B cell (primary cell): ENCODE measurements at regions not wholly inside any gene's neighbourhood (a gene's known extent, or its start where the extent isn't known, plus 50 kb on each side); places are given as distances from the start of the nearest gene placed in this dataset.

Source experiments
- ATAC-seq: fragments of 200-7000 bp; cut with Tn5 transposase; one replicate; pipeline ENCODE4 v1.10.0; 2021; ENCODE audit warnings: low read depth, mild to moderate bottlenecking, moderate number of reproducible peaks, moderate library complexity
- CTCF ChIA-PET: fragments of 350-600 bp; sonication (Branson Sonifier 250); formaldehyde crosslinking; loops from one replicate; lab custom pipeline; 2021; ENCODE audit warnings: antibody characterized with exemption, inconsistent platforms; lab: Charles Lee
- POLR2A ChIA-PET: fragments of 350-600 bp; sonication (Branson Sonifier 250); formaldehyde crosslinking; loops from one replicate; lab custom pipeline; 2021; ENCODE audit warnings: antibody characterized with exemption; lab: Charles Lee
- DNase-seq: peaks from one replicate; pipeline ENCODE4 v3.0.0; 2013
- H2AFZ ChIP-seq: 2 replicates; pipeline ENCODE4 v1.6.1; 2012; ENCODE audit warnings: mild to moderate bottlenecking, low read depth, low read length; ENCODE audit not compliant: insufficient read depth, poor library complexity, severe bottlenecking
- H3K27ac ChIP-seq, 2 donors: 1 replicate in 1 of 2; 2 replicates in 1 of 2; pipeline ENCODE4 v1.5.1; 2012 to 2013; ENCODE audit warnings: low read length in 2 of 2, mild to moderate bottlenecking in 2 of 2, moderate library complexity in 1 of 2
- H3K27me3 ChIP-seq, 4 experiments: fragments of 200-600 bp in 1 of 4; sonication (generic) in 1 of 4; replicated peaks in 1 of 4; 1 replicate in 2 of 4; 2 replicates in 2 of 4; pipeline versions ENCODE4 v1.6.1 to v1.7.0; 2013 to 2016; ENCODE audit warnings: low read length in 3 of 4, mild to moderate bottlenecking in 2 of 4, mixed read lengths in 1 of 4, moderate library complexity in 1 of 4; ENCODE audit not compliant: insufficient read depth in 4 of 4, control insufficient read depth in 3 of 4; ENCODE audit errors: control extremely low read depth in 1 of 4
- H3K36me3 ChIP-seq, 2 experiments: replicated peaks in 1 of 2; 1 replicate in 1 of 2; 2 replicates in 1 of 2; pipeline versions ENCODE4 v1.6.1 to v1.7.1; 2013; ENCODE audit warnings: low read length in 1 of 2; ENCODE audit not compliant: insufficient read depth in 2 of 2, control insufficient read depth in 1 of 2; ENCODE audit errors: control extremely low read depth in 1 of 2, extremely low read depth in 1 of 2
- H3K4me1 ChIP-seq, 2 donors: fragments of 200-600 bp in 1 of 2; sonication (generic) in 1 of 2; 1 replicate in 1 of 2; 2 replicates in 1 of 2; pipeline versions ENCODE4 v1.5.1 to v1.6.1; 2013 to 2017; ENCODE audit warnings: low read length in 2 of 2; ENCODE audit not compliant: control insufficient read depth in 2 of 2, insufficient read depth in 2 of 2
- H3K4me2 ChIP-seq: replicated peaks from 2 replicates; pipeline ENCODE3; 2012; ENCODE audit warnings: mild to moderate bottlenecking, low read depth, low read length; ENCODE audit not compliant: poor library complexity, severe bottlenecking
- H3K4me3 ChIP-seq, 5 experiments: fragments of 200-600 bp in 1 of 5; sonication (generic) in 1 of 5; 1 replicate in 3 of 5; 2 replicates in 2 of 5; pipeline versions ENCODE4 v1.5.1 to v1.7.0; 2011 to 2016; ENCODE audit warnings: low read length in 4 of 5, mild to moderate bottlenecking in 4 of 5, low read depth in 2 of 5, control low read depth in 1 of 5, moderate library complexity in 1 of 5; ENCODE audit not compliant: insufficient read depth in 1 of 5; ENCODE audit errors: control extremely low read depth in 1 of 5, extremely low read depth in 1 of 5
- H3K79me2 ChIP-seq: fragments of 200-600 bp; sonication (generic); one replicate; pipeline ENCODE4 v1.6.0; 2016; ENCODE audit warnings: low read length; ENCODE audit not compliant: control insufficient read depth, insufficient read depth
- H3K9ac ChIP-seq: fragments of 200-600 bp; sonication (generic); 2 replicates; pipeline ENCODE4 v1.6.1; 2017; ENCODE audit warnings: mild to moderate bottlenecking, low read length, moderate library complexity
- H3K9me3 ChIP-seq, 3 donors: one replicate each; pipeline versions ENCODE4 v1.6.1 to v1.7.1; 2013; ENCODE audit warnings: low read length in 2 of 3; ENCODE audit not compliant: control insufficient read depth in 2 of 3, insufficient read depth in 1 of 3; ENCODE audit errors: control extremely low read depth in 1 of 3
- H4K20me1 ChIP-seq: 2 replicates; pipeline ENCODE4 v1.6.0; 2012; ENCODE audit warnings: mild to moderate bottlenecking, low read length; ENCODE audit not compliant: insufficient read depth, control insufficient read depth, poor library complexity, severe bottlenecking
- H3K27ac Mint-ChIP-seq: one replicate; pipeline ENCODE4 v1.8.0; 2021; ENCODE audit warnings: mixed read lengths
- H3K27me3 Mint-ChIP-seq: one replicate; pipeline ENCODE4 v1.8.0; 2021; ENCODE audit warnings: mixed read lengths
- H3K4me1 Mint-ChIP-seq: one replicate; pipeline ENCODE4 v1.8.0; 2021; ENCODE audit warnings: mixed read lengths
- H3K4me3 Mint-ChIP-seq: one replicate; pipeline ENCODE4 v1.8.0; 2021; ENCODE audit warnings: mixed read lengths
- H3K9me3 Mint-ChIP-seq: one replicate; pipeline ENCODE4 v1.8.0; 2022; ENCODE audit warnings: mixed read lengths; ENCODE audit not compliant: insufficient read depth
- EZH2 ChIP-seq: IDR thresholded peaks from 2 replicates; pipeline ENCODE4 v1.6.1; 2012; ENCODE audit warnings: borderline replicate concordance, low read depth, mild to moderate bottlenecking, moderate library complexity, low read length; ENCODE audit not compliant: insufficient read depth, poor library complexity, severe bottlenecking
- WGBS: methylation state at CpG from one replicate; pipeline ENCODE4 v1.1.5; 2013; ENCODE audit warnings: missing lambda C conversion rate; ENCODE audit not compliant: insufficient coverage; 5-methylcytosine and 5-hydroxymethylcytosine counted together
- intact Hi-C: fragments of 100-400 bp; cut with micrococcal nuclease; formaldehyde crosslinking; loops from one replicate; pipeline ENCODE4 v1.10.0; 2022
- TF ChIP-seq, protein P1 (sequence below): fragments of 200-600 bp; IDR thresholded peaks from one replicate; pipeline ENCODE4 v1.8.0; 2022; ENCODE audit warnings: antibody characterized with exemption, mild to moderate bottlenecking

DNA sequence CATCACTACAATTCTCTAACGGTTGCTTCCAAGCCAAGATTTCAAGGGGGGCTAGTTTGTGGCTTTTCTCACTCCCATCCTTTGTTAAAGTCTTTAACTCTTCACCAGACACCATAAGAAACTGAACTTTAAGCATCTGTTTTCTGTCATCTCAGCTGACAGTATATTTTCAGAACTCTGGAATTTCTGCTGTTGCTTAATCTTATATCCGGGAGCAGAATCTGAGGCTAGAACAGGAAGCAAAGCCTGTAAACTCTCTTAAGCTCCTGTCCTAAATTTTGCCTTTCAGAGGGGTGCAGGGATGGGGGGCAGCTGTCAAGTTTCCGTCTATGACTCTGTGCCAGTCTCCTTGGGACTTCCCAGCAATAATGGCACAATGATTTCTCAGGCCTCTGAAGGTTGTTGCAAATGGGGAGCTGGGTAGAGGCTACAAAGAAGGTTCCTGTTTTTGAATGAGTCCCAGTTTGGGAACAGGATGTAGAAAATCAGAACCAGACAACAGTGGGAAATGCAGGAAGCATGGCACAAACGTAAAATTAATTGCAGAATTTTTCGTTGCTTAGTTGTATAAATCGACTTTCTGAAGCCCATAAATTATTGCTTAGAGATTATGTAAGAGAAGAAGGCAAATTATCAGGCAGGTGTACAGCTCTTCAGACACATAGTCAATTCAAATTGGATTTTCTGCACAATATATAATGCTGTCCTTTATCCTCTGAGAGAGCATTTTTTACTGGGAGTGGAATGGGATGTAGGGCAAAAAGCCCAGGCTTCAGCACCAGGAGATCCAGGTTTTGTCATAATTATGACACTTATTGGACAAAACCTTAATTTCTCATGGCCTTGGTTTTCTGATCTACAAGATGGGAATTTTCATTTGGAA lies 430.9 kb downstream of the DMAC1 start:
- no peaks in the 10 kb centered on the region for H4K20me1 ChIP-seq
- H3K9ac ChIP-seq, result no peak overlapping the region
- H2AFZ ChIP-seq, result no peak overlapping the region
- no peaks in the 10 kb centered on the region for H3K36me3 ChIP-seq
- no peaks in the 10 kb centered on the region for H3K9me3 ChIP-seq
- H3K4me3 ChIP-seq, result no peak overlapping the region
- no peak for ATAC-seq
- no peak for DNase-seq
- H3K9me3 Mint-ChIP-seq, result no peaks in the 10 kb centered on the region
- H3K4me2 ChIP-seq, result no peak overlapping the region
- no peaks in the 10 kb centered on the region for H3K27me3 ChIP-seq
- ChIA-PET CTCF (no interaction called here), POLR2A (no interaction called here)
- H3K4me1 ChIP-seq, result no peaks in the 10 kb centered on the region
- H3K27me3 Mint-ChIP-seq, result peaks cover 4% of the 10 kb centered on the region
- no peaks in the 10 kb centered on the region for H3K79me2 ChIP-seq
- intact Hi-C loops, result no loop called here
- no peaks in the 10 kb centered on the region for H3K4me1 Mint-ChIP-seq
- no peak overlapping the region for H3K4me3 Mint-ChIP-seq
- no peak overlapping the region for H3K27ac ChIP-seq
- no peak for TF ChIP-seq EZH2
- TF ChIP-seq, protein P1, sequence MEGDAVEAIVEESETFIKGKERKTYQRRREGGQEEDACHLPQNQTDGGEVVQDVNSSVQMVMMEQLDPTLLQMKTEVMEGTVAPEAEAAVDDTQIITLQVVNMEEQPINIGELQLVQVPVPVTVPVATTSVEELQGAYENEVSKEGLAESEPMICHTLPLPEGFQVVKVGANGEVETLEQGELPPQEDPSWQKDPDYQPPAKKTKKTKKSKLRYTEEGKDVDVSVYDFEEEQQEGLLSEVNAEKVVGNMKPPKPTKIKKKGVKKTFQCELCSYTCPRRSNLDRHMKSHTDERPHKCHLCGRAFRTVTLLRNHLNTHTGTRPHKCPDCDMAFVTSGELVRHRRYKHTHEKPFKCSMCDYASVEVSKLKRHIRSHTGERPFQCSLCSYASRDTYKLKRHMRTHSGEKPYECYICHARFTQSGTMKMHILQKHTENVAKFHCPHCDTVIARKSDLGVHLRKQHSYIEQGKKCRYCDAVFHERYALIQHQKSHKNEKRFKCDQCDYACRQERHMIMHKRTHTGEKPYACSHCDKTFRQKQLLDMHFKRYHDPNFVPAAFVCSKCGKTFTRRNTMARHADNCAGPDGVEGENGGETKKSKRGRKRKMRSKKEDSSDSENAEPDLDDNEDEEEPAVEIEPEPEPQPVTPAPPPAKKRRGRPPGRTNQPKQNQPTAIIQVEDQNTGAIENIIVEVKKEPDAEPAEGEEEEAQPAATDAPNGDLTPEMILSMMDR, result no peak
- no peak overlapping the region for H3K27ac Mint-ChIP-seq
- 10% methylated on average over 3 of the region's 6 CpGs for WGBS

DNA sequence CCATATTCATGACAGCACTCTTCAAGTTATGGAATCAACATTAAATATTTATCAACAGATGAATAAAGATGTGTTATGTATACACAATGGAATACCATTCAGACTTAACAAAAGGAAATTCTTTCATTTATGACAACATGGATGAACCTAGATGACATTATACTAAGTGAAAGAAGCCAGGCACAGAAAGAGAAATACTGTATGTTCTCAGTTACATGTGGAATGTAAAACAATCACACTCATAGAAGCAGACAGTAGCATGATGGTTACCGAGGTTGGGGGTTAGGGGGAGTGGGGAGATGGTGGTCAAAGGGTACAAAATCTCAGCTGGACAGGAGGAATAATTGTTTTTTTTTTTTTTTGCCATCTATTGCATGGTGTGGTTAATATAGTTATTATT lies 431.9 kb downstream of the DMAC1 start:
- DNase-seq (no peak), ATAC-seq (no peak)
- H3K9me3 Mint-ChIP-seq, result no peaks in the 10 kb centered on the region
- whole genome bisulfite sequencing, result 83% methylated on average over 1 of the region's 1 CpG
- Histone ChIP-seq H3K4me2 (no peak overlapping the region), H2AFZ (no peak overlapping the region), H3K9ac (no peak overlapping the region), H4K20me1 (no peaks in the 10 kb centered on the region), H3K9me3 (no peaks in the 10 kb centered on the region), H3K27me3 (no peaks in the 10 kb centered on the region), H3K4me1 (no peaks in the 10 kb centered on the region), H3K4me3 (no peak overlapping the region), H3K79me2 (no peaks in the 10 kb centered on the region), H3K36me3 (no peaks in the 10 kb centered on the region), H3K27ac (no peak overlapping the region)
- TF ChIP-seq, protein P1, result no peak
- TF ChIP-seq EZH2, result no peak
- ChIA-PET CTCF (no interaction called here), POLR2A (no interaction called here)
- H3K4me3 Mint-ChIP-seq, result no peak overlapping the region
- no peaks in the 10 kb centered on the region for H3K4me1 Mint-ChIP-seq
- intact Hi-C loops, result no loop called here
- no peak overlapping the region for H3K27ac Mint-ChIP-seq
- peaks cover 4% of the 10 kb centered on the region for H3K27me3 Mint-ChIP-seq
